Activated CD4-positive, alpha-beta T cell treated with anti-CD3 and anti-CD28 coated beads, Interleukin-2, amount 50 U/mL, for 48 hours (primary cell): ENCODE measurements at regions not wholly inside any gene's neighbourhood (a gene's known extent, or its start where the extent isn't known, plus 50 kb on each side); places are given as distances from the start of the nearest gene placed in this dataset.

Experiments
- DNase-seq, 2 experiments: peaks; one replicate each; pipeline ENCODE4 v3.0.0-alpha.2; 2020

- no peak for DNase-seq
These were observed 184.9 kb upstream of the MYL2 start for GRCh38 chr12:111105294-111105693.

GRCh38 chr12:111103583-111103982 lies 183.2 kb upstream of the MYL2 start:
- no peak for DNase-seq

- no peak for DNase-seq
These were observed 181.8 kb upstream of the MYL2 start for GRCh38 chr12:111102102-111102739.

GRCh38 chr12:111101003-111101402 lies 180.6 kb upstream of the MYL2 start:
- no peak for DNase-seq

GRCh38 chr12:111100554-111100953 lies 180.2 kb upstream of the MYL2 start:
- DNase-seq, result no peak

- DNase-seq, result no peak
These were observed 179.6 kb upstream of the MYL2 start for GRCh38 chr12:111100003-111100402.

- DNase-seq, result no peak
These were observed 178.8 kb upstream of the MYL2 start for GRCh38 chr12:111099186-111099585.

- no peak for DNase-seq
These were observed 174.0 kb upstream of the MYL2 start for GRCh38 chr12:111094157-111095010.

- DNase-seq, result peak in 1 of 2 experiments; percentile 23
These were observed 173.2 kb upstream of the MYL2 start for GRCh38 chr12:111093428-111094142.

- DNase-seq, result no peak
These were observed 170.7 kb upstream of the MYL2 start for GRCh38 chr12:111091051-111091450.

- DNase-seq, result no peak
These were observed 169.2 kb upstream of the MYL2 start for GRCh38 chr12:111089616-111090015.

- no peak for DNase-seq
These were observed 168.0 kb upstream of the MYL2 start for GRCh38 chr12:111088409-111088808.

GRCh38 chr12:111086947-111087700 lies 166.7 kb upstream of the MYL2 start:
- DNase-seq, result no peak

GRCh38 chr12:111085096-111085495 lies 164.7 kb upstream of the MYL2 start:
- no peak for DNase-seq

GRCh38 chr12:111084605-111085004 lies 164.2 kb upstream of the MYL2 start:
- no peak for DNase-seq

- no peak for DNase-seq
These were observed 163.8 kb upstream of the MYL2 start for GRCh38 chr12:111084158-111084557.

GRCh38 chr12:111081600-111081999 lies 161.2 kb upstream of the MYL2 start:
- no peak for DNase-seq

GRCh38 chr12:111078731-111079130 lies 158.4 kb upstream of the MYL2 start:
- DNase-seq, result no peak

GRCh38 chr12:111076611-111077451 lies 156.5 kb upstream of the MYL2 start:
- no peak for DNase-seq

GRCh38 chr12:111076199-111076598 lies 155.8 kb upstream of the MYL2 start:
- DNase-seq, result no peak

- DNase-seq, result no peak
These were observed 154.6 kb upstream of the MYL2 start for GRCh38 chr12:111074965-111075364.

- no peak for DNase-seq
These were observed 154.2 kb upstream of the MYL2 start for GRCh38 chr12:111074559-111074958.
